Gastroesophageal sphincter (tissue), 3 donors: ENCODE measurements at regions not wholly inside any gene's neighbourhood (a gene's known extent, or its start where the extent isn't known, plus 50 kb on each side); places are given as distances from the start of the nearest gene placed in this dataset.

Source experiments
- CTCF ChIP-seq, 4 experiments: fragments of 200-600 bp in 2 of 4; fragments of 450-650 bp in 2 of 4; sonication (generic) in 1 of 4; IDR thresholded peaks; one replicate each; pipeline ENCODE4 v1.5.1; 2017 to 2019; ENCODE audit warnings: antibody characterized with exemption in 4 of 4, mild to moderate bottlenecking in 2 of 4, moderate library complexity in 2 of 4
- EP300 ChIP-seq: sonication (generic); formaldehyde crosslinking; IDR thresholded peaks from one replicate; pipeline ENCODE4 v1.6.1; 2017; ENCODE audit warnings: antibody characterized with exemption, mild to moderate bottlenecking
- POLR2A ChIP-seq, 2 donors: fragments of 450-650 bp; IDR thresholded peaks; one replicate each; pipeline ENCODE4 v1.6.1; 2017; ENCODE audit warnings: antibody characterized with exemption in 2 of 2, mild to moderate bottlenecking in 2 of 2, moderate library complexity in 1 of 2
- POLR2AphosphoS5 ChIP-seq: sonication (generic); formaldehyde crosslinking; IDR thresholded peaks from one replicate; pipeline ENCODE4 v1.6.1; 2017; ENCODE audit warnings: antibody characterized with exemption

- TF ChIP-seq CTCF (IDR thresholded peaks at IDR 0.05) = no peak
- TF ChIP-seq POLR2A (IDR thresholded peaks at IDR 0.05) = no peak
- no peak for TF ChIP-seq EP300
- TF ChIP-seq POLR2AphosphoS5 = no peak
These were observed 130.4 kb upstream of the CCDC28A start for GRCh38 chr6:138643210-138643609.
